ENCODE measurements at regions not wholly inside any gene's neighbourhood (a gene's known extent, or its start where the extent isn't known, plus 50 kb on each side); places are given as distances from the start of the nearest gene placed in this dataset.

- intact Hi-C loops (cut with micrococcal nuclease): no loop called here
- ATAC-seq: no peak
- DNase-seq: no peak
Observed at GRCh38 chr2:111219285-111219684, 98.6 kb downstream of the BCL2L11 start.

DNA sequence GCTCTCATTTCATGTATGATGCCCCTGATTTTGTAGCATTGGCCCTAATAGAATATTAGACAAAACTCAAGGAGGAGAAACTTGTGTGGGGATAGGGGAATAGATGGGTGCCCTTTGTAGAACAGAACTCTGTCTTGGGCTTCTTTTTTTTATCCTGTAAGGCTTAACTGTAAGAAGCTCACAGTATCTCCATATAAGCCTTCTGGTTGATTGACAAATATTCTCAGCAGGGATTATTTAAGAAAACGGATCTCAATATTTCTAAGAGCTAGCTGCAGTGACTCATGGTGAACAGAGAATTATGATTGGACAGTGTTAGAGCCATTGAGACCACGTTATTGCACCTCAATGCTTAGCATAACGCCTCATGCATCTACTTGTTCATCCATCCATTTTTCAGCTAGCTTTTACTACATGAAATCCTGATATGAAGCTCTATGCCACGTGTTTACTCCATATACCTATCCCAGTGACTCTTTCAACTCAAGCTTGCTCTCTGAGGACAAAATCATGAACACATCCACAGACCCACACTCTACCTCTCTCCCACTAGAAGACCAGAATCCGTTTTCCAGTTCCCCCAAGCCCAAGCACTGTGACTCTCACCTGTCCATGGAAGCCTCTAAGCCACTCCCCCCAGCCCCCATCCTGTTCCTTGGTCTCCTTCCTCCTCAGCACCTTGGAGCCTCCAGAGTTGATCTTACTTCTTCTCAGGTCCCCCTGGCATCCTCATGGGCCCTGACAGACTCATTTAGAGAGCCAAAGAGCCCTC, 99.2 kb downstream of the BCL2L11 start:
- ATAC-seq (no peak), DNase-seq (no peak)
- intact Hi-C loops (cut with micrococcal nuclease): no loop called here

DNA sequence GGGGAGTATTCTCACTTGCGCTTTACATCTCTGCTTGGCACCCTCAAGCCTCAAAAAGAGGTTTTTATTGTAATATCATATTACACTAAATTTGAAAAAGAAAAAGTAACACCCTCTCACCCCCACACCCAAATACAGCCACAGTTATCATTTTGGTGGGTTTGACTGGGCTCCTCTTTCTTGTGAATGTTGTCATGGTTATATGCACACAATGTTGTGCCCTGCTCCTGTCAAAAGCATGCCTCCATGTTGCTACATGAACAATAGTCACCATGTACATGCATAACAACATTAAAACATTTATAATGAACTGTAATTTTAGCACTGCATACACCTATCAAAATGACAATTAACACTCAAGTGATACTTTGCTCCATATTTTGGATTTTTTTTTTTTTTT, 100.2 kb downstream of the BCL2L11 start:
- DNase-seq: no peak
- ATAC-seq: no peak
- intact Hi-C loops (cut with micrococcal nuclease): no loop called here

DNA sequence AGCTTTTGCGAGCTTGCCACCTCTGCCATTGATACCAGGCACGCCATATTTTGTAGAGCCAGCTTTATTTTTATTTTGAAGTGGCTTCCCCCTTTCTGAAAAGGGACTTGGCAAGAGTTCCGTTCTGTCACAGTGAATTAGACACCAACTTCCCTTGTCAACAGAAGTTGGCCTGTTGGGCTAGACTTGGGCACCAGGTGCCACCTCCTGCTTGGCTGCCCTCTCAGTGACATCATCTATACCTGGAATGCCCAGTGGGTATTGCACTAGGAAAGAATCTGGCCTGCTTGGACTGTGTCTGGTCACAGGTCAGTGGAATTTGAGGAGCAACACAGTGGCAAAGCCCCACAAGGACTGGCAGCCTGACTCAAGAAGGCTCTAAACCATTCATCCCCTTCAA, 101.0 kb downstream of the BCL2L11 start:
- ATAC-seq: peak; percentile 38
- intact Hi-C loops (cut with micrococcal nuclease): no loop called here
- no peak for DNase-seq

DNA sequence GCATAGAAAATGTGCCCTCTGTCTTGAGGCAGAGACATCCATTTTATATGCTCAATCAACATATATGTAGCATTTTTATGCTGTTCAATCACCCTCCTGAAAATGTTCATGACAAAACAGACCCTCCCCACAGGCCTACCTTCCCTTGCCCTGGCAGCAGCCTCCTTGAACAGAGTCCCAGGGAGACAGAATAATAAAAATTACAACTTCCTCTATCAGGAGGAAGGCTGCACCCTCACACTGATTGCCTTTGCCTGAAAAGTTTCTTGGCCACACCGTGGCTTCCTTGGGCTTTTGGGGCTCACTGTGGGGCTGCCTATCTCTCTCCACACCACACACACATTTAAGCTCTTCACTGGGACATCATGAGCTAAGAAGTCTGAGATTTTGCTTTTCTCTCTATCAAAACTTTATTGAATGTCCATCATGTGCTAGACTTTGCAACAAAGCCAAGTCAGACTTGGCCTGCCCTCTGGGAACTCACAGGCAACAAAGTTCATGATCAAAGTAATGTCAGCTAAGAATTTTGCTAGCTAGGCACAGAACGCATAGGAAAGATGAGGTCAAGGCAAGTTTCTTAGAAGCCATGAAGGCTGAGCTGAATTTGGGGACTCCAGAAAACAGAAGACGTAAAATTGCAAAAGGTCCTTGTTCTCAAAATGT, 101.6 kb downstream of the BCL2L11 start:
- ATAC-seq (no peak), DNase-seq (no peak)
- intact Hi-C loops (cut with micrococcal nuclease): no loop called here

DNA sequence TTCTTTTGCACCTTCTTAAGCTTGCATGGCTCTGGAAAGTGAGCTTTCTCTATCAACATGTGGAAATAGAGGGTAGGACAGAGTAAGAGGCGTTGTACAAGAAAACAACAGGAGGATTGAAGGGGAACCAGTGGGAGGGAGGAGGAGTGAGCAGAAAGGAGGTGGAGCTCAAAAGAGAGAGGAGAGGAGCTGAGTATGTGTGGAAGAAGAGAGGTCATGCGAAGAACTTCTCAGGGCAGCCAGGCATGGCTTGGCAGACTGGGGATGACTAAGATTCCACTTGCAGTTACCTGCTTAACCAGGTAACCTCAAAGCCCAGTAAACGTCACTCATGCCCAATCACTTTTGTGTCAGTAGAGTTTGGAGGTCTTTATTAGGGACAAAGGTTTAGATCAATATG, 105.1 kb downstream of the BCL2L11 start:
- intact Hi-C loops (cut with micrococcal nuclease): no loop called here
- DNase-seq: no peak
- ATAC-seq: no peak

GRCh38 chr2:111226876-111227700, 106.4 kb downstream of the BCL2L11 start:
- ATAC-seq: no peak
- DNase-seq: no peak
- intact Hi-C loops (cut with micrococcal nuclease): no loop called here

DNA sequence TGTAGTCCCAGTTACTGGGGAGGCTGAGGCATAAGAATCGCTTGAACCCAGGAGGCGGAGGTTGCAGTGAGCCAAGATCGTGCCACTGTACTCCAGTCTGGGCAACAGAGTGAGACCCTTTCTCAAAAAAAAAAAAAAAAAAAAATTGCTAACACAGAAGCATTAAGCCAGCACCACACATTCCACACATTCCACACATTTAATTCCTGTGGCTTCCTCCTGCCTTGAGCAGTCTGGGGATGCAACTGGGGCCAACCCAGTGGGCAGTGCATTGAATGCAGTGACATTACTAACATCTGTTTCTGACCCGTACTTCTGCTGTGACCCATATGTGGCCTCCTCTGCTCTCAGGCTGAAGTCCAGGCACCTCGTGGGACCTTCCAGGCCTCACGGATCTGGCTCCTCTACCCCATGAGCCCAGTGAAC, 107.0 kb downstream of the BCL2L11 start:
- intact Hi-C loops (cut with micrococcal nuclease): no loop called here
- ATAC-seq: no peak

DNA sequence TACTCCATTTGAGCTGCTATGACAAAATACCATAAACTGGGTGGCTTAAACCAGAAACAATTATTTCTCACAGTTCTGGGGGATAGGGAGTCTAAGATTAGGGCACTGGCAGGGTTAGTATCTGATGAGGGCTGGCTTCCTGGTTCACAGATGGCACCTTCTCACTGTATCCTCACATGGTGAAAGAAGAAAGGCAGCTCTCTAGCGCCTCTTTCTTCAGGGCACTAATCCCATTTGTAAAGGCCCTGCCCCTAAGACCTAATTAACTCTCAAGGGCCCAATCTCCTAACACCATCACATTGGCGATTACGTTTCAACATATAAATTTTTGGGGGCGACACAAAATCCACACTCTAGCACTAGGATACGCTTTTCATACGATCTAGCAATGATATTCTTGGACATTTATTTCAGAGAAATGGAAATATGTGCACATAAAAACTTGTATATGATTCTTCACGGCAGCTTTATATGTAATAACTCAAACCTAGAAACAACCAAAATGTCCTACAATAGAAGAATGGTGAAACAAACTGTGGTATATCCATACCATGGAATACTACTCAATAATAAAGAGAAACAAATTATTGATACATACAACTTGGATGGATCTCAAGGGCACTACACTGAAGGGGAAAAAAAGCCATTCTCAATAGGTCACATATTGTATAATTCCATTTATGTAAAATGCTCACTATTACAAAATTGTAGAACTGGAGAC, 111.0 kb downstream of the BCL2L11 start:
- DNase-seq: no peak

More for the DNA sequence above, 107.0 kb downstream of the BCL2L11 start:
- DNase-seq: no peak

DNA sequence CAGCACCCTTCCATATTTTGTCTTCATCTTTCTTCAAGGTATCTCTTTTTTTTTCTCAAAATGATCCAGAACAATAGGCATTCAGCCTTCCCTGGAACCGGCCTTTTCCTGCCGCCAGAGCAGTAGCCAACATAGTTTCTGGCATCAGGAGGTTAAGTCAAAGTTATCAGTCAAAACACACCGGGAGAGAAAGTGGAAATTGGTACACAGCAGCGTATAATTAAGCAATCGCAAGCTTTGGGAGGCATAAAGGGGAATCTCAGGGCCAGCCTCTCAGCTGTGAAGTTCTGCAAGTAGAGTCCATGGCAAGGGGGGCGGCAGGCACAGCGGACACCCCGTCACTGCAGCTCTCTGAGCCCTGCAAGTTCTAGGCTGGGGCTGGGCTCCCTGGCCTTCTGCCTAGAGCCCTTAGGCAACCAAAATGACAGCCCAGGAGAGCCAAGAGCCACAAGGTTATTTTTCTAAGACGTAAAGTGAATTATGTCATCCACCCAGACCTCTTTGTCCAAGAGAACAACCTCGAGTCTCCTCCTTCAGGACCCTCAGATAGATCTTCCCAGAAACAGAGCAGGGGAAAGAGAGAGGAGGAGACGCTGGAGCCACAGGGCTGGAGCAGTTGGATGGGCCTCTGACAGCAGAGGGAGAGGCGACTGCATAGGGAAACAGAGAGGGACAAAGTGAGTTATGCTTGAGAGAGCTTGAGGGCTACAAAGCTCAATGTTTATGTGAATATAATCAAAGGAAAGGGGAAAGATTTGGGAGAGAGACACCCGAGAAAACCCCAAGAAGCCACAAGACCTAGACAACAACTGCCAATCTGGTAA, 114.7 kb downstream of the BCL2L11 start:
- DNase-seq (no peak), ATAC-seq (peak; percentile 13)
- intact Hi-C loops (cut with micrococcal nuclease): no loop called here

More for the DNA sequence above, 111.0 kb downstream of the BCL2L11 start:
- intact Hi-C loops (cut with micrococcal nuclease): no loop called here
- ATAC-seq: no peak

- DNase-seq (peak; percentile 87), ATAC-seq (peak; percentile 99)
- intact Hi-C loops (cut with micrococcal nuclease): no loop called here
Observed at GRCh38 chr2:111236025-111236424, 115.3 kb downstream of the BCL2L11 start.

- intact Hi-C loops (cut with micrococcal nuclease): no loop called here
- DNase-seq (no peak), ATAC-seq (no peak)
Observed at GRCh38 chr2:111238296-111238695, 117.6 kb downstream of the BCL2L11 start.

DNA sequence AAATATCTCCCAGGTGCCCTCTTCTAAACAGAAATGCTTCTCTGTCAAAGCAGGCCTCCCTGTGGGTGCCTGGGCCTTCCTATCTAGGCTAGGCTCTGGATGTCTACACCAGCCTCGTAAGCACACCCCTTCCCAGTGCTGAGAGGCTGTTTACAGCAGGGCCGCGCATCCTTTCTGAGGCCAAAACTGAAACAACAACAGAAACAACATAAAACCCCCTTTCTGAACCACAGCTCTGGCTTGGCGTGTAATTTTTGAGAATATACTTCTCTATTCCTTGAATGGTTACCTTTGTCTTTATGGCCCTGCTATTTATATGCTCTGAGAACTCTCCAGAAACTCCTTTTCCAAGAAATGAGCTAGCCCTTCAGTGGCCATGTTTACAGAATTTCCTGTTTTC, 118.4 kb downstream of the BCL2L11 start:
- intact Hi-C loops (cut with micrococcal nuclease): no loop called here

GRCh38 chr2:111239581-111240249, 119.0 kb downstream of the BCL2L11 start:
- no peak for DNase-seq
- ATAC-seq: no peak
- intact Hi-C loops (cut with micrococcal nuclease): no loop called here

More for the DNA sequence above, 118.4 kb downstream of the BCL2L11 start:
- DNase-seq (no peak), ATAC-seq (no peak)

DNA sequence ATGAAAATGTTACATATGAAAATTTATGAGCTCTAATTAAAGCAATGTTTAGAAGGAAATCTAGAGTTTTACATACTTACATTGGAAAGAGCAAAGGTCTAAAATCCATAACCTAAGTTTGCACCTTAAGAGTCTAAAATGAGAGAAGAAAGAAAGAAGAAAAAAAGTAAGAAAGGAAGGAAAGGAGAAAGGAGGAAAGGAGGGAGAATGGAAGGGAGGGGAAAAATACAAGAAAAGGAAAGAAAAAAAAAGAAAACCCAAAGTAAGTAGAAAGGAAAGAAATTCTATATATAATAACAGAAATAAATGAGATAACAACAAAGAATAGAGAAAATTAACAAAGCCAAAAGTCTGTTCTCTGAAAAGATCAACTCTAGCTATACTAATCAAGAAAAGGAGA, 122.6 kb downstream of the BCL2L11 start:
- ATAC-seq (no peak), DNase-seq (no peak)
- intact Hi-C loops (cut with micrococcal nuclease): no loop called here

GRCh38 chr2:111244864-111245263, 124.2 kb downstream of the BCL2L11 start:
- ATAC-seq (no peak), DNase-seq (no peak)
- intact Hi-C loops (cut with micrococcal nuclease): no loop called here

DNA sequence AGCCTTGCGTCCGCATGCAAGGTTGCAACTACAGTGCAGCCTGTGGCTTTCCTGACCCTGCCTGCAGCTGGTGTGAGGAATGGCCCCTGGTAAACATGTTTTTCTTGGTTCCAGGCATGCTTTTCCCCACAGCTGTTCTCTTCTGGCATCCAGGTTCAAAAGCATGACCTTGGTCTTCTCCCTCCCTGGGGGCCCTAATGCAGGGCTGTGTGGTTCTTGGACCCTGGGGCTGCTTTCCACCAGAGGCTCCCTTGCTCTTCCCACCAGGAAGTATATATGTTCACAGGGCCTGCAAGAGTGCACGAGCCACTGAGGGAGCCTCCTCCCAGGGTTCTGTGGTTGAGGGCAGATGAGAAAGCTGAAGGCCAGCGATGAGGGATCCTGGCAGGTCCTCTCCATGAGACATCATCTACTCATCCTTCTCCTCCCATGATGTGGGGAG, 125.9 kb downstream of the BCL2L11 start:
- ATAC-seq (no peak), DNase-seq (no peak)
- intact Hi-C loops (cut with micrococcal nuclease): no loop called here

DNA sequence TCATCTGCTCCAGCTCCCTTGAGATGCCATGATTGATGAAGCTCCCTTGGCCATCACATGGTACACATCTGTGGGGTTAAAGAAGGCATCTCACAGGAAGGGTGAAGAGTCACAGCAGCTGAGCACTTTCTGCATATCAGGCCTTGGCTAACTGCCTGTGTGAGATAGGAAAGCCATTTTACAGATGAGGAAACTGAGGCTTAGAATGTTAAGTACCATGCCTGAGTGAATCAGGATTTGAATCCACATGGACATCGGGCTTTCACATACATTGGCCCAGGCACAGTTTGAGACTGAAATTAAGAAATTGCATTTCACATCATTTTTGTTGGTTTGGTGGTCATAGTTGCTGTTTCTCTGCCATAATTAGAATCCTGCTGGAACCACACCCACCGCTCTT, 126.8 kb downstream of the BCL2L11 start:
- ATAC-seq: no peak
- no peak for DNase-seq
- intact Hi-C loops (cut with micrococcal nuclease): no loop called here

All from left ventricle myocardium superior (tissue), 1 donor.